Mucosa of rectum (tissue), 2 donors: ENCODE measurements at regions not wholly inside any gene's neighbourhood (a gene's known extent, or its start where the extent isn't known, plus 50 kb on each side); places are given as distances from the start of the nearest gene placed in this dataset.

Source experiments
- H3K27ac ChIP-seq, 2 donors: one replicate each; pipeline ENCODE4 v1.7.0; 2013; ENCODE audit warnings: inconsistent platforms in 2 of 2, low read depth in 2 of 2, low read length in 2 of 2
- H3K27me3 ChIP-seq, 2 donors: one replicate each; pipeline ENCODE4 v1.7.0; 2013; ENCODE audit warnings: low read length in 2 of 2; ENCODE audit not compliant: control insufficient read depth in 2 of 2, insufficient read depth in 2 of 2
- H3K36me3 ChIP-seq, 2 donors: one replicate each; pipeline ENCODE4 v1.7.0; 2013; ENCODE audit warnings: low read length in 2 of 2; ENCODE audit not compliant: control insufficient read depth in 2 of 2, insufficient read depth in 2 of 2
- H3K4me1 ChIP-seq, 2 donors: one replicate each; pipeline ENCODE4 v1.7.0; 2013; ENCODE audit warnings: low read length in 2 of 2, mild to moderate bottlenecking in 1 of 2; ENCODE audit not compliant: control insufficient read depth in 2 of 2, insufficient read depth in 2 of 2
- H3K4me3 ChIP-seq, 2 donors: one replicate each; pipeline ENCODE4 v1.7.0; 2013; ENCODE audit warnings: low read length in 2 of 2
- H3K9ac ChIP-seq, 2 donors: one replicate each; pipeline ENCODE4 v1.7.0; 2013; ENCODE audit warnings: low read length in 2 of 2, low read depth in 1 of 2, mild to moderate bottlenecking in 1 of 2
- H3K9me3 ChIP-seq, 2 donors: one replicate each; pipeline ENCODE4 v1.7.0; 2013; ENCODE audit warnings: low read length in 2 of 2; ENCODE audit not compliant: control insufficient read depth in 2 of 2
- donor health status: healthy.
- donor health status: Normal muscosa, but diverticular disease.

DNA sequence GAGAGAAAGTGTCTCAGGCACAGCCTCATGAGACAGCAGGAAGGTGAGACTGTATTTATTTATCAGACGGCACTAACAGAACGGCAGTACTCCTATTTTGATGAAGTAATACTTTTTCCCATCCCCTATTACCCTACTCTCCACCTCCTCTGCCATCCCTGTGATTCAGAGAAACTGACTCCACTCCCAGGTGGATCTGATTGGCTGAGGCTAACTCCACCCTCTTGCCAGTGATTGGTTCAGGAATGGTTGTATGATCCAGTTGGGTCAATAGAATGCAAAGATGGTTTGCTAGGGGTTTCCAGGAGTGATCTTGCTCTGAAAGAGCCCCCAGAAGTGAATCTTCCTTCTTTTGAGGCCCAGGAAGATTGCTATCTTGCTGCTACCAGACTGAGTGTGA lies 65.9 kb upstream of the RCN1 start:
- H3K4me3 ChIP-seq = no peak overlapping the region
- no peak overlapping the region for H3K9ac ChIP-seq
- no peak overlapping the region for H3K27ac ChIP-seq
- no peaks in the 10 kb centered on the region for H3K4me1 ChIP-seq
- H3K36me3 ChIP-seq = no peaks in the 10 kb centered on the region
- H3K27me3 ChIP-seq = no peaks in the 10 kb centered on the region
- peaks cover 0 to 2% of the 10 kb centered on the region in 2 donors for H3K9me3 ChIP-seq

DNA sequence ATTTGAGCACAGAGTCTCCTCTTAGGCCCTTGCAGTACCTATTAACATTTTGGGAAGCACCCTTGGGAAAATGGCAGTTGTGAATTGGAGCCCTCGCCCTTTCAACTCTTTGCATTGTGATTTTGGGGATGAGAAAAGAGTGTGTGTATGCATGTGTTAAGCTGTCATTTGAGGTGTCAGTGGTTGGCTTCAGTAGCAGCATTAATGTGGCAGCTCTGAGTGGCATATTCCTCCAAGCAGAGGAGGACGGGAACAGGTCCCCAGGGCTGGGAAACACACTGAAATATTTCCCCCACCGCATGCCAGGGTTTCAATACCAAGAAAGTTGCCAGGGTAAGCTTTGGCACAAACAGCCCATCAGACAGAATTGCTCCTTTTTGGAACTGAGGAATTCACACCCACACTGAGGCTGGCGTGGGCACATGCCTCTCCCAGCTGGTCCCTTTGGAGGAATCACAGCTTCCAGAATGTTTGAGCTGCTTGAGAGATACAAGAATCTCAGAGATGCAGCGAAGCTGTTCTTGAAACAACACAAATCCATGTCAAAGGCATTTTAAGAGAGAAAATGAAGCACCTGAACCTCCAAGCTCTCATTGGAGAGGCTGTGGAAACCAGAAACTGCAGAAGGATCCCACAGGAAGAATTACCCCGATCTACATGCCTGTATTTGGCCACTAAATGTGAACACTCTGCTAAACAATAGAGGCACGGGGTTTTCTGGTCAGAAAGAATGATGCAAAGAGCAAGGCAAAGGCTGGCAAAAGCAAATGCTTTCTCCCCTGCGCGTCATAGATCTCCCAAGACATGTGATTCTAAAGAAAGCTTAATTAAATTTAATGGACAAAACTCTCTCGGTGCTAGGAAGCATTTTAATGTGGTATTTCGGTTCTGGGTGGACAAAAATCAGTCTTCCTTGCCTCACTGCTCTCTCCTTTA lies 67.2 kb upstream of the RCN1 start:
- Histone ChIP-seq H3K9ac (no peak overlapping the region), H3K4me1 (no peaks in the 10 kb centered on the region), H3K9me3 (peaks cover 0 to 2% of the 10 kb centered on the region in 2 donors), H3K36me3 (no peaks in the 10 kb centered on the region), H3K27me3 (no peaks in the 10 kb centered on the region), H3K4me3 (no peak overlapping the region), H3K27ac (no peak overlapping the region)

DNA sequence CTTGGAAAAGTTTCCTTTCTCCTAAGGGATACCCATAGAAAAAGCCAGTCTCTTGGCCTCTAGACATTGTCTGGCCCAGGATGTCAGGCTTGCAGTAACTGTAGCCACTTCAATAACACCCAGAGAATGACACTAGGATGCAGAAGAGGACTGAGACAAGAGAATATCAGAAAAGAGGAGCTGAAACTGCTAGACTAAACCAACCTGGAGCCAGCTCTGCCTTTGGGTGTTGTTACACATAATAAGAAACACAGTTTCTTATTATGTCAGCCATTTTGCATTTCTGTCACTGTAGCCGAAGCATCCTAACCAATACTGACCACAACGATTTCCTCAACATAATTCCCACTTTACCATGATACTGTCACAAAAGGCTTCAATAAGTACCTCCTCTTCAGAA lies 72.2 kb upstream of the RCN1 start:
- Histone ChIP-seq H3K27ac (no peak overlapping the region), H3K9me3 (no peaks in the 10 kb centered on the region), H3K36me3 (no peaks in the 10 kb centered on the region), H3K9ac (no peak overlapping the region), H3K4me3 (no peak overlapping the region), H3K27me3 (no peaks in the 10 kb centered on the region), H3K4me1 (no peaks in the 10 kb centered on the region)

DNA sequence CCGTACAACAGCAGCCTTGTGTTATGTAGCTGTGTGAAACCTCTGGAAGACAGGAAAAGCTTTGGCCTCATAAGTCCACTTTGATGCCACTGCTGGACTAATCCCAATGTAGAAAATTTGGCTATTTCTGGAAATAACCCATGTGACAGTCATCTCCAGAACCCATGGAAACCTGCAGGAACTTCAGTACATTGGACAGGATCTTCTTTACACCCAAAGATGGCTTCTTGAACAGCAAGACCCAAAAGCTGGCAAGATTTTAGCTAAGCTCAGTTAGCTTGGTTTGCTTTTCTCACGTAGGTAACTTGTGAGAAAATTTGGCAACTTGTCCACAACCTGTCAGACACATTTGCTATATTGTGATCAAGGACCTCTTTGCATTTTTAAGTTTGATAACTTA lies 74.8 kb upstream of the RCN1 start:
- H3K27me3 ChIP-seq = no peaks in the 10 kb centered on the region
- H3K36me3 ChIP-seq = no peaks in the 10 kb centered on the region
- no peaks in the 10 kb centered on the region for H3K9me3 ChIP-seq
- H3K27ac ChIP-seq = no peak overlapping the region
- H3K9ac ChIP-seq = no peak overlapping the region
- no peaks in the 10 kb centered on the region for H3K4me1 ChIP-seq
- no peak overlapping the region for H3K4me3 ChIP-seq

DNA sequence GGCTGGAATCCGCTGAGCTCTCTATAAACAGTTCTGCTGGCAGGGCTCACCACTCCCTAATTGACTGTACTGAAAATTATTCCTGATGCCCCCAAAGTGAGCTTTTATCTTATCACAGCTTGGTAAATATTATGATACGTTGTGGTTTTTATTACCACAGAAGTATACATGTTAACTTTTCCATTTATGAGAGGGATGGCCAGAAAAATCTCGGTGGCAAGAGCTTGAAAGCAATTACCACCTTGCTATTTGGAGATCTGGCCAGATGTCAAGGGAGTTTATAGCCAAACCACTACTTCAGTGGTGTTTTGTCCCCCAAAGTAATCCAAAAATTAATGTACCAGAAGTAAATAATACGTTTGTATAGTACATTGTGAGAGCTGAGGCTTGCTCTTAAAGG lies 75.4 kb upstream of the RCN1 start:
- Histone ChIP-seq H3K27me3 (no peaks in the 10 kb centered on the region), H3K4me3 (no peak overlapping the region), H3K27ac (no peak overlapping the region), H3K4me1 (no peaks in the 10 kb centered on the region), H3K9me3 (no peaks in the 10 kb centered on the region), H3K9ac (no peak overlapping the region), H3K36me3 (no peaks in the 10 kb centered on the region)

DNA sequence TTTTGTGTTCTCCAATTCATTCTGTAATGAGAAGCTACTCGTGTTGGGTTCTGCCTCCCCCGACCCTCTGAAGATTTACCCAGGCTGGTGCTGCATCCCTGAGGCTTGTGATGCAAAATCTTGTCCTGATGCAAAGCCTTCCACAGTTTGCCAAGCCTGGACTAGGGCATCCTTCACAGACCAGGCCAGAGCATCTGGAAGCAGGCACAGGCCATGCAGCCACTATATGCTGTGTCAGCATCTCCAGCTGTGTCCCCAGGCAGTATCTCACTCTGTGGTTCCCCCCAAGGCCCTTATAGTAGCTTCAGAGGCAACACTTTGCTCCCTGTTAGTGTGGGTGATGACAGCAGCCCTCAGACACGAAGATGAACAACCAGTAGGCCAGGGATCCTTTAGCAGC lies 77.3 kb upstream of the RCN1 start:
- H3K4me1 ChIP-seq = no peaks in the 10 kb centered on the region
- H3K27ac ChIP-seq = no peak overlapping the region
- H3K27me3 ChIP-seq = peaks cover 2 to 4% of the 10 kb centered on the region in 2 donors
- no peak overlapping the region for H3K4me3 ChIP-seq
- H3K36me3 ChIP-seq = no peaks in the 10 kb centered on the region
- no peak overlapping the region for H3K9ac ChIP-seq
- H3K9me3 ChIP-seq = no peaks in the 10 kb centered on the region

DNA sequence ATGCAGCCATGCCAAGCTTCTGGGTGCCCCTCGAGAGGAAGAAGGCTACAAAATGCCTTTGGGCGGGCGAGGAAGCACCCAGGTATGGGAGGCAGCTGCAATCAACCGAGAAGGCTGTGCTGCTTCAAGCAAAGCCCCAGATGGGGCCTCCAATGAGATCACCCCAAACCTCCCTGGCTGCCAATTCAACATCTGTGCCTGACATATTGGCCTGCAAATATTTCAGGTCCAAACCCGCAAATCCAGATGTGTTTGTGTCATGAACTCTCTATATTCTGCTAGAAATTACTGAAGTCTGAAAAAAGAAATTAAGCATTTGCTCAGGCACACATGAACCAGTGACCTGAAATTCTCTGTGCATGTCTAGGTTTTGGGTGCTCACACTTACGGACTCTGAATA lies 78.8 kb upstream of the RCN1 start:
- Histone ChIP-seq H3K9me3 (no peaks in the 10 kb centered on the region), H3K36me3 (no peaks in the 10 kb centered on the region), H3K27me3 (peaks cover 4% of the 10 kb centered on the region in 2 donors), H3K4me1 (no peaks in the 10 kb centered on the region), H3K4me3 (no peak overlapping the region), H3K9ac (no peak overlapping the region), H3K27ac (no peak overlapping the region)

DNA sequence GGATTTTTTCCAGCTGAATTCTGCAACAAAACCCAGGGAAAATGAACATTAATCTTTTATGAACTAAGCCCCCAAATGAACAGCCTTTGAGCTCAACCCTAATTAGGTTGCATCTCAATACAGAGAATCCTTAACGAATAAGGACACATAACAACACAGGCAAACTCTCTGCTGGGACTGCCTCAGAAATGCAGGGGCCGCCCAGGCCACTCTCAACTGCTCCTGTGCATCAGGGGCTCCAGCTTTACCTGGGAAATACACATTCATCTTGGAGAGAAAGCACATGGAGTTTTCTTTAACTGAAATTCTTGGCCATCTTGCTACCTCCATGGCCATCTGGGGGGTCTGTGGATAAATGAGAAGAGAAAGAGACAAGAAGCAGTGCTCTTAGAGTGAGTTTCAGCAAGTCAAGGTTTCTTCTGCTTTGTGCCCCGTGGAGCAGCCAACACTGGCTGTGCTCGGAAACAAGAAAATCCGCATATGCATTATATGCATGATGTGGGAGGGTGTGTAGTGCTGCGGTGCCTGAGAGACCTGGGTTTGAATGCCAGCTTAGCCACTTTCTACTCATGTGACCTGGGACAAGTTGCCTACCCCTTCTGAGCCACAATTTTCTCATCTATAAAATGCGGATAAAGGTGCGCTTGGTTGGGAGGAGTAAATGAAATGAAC lies 81.9 kb upstream of the RCN1 start:
- Histone ChIP-seq H3K27ac (no peak overlapping the region), H3K4me3 (no peak overlapping the region), H3K4me1 (no peaks in the 10 kb centered on the region), H3K36me3 (no peaks in the 10 kb centered on the region), H3K27me3 (peaks cover 4% of the 10 kb centered on the region in 2 donors), H3K9me3 (no peaks in the 10 kb centered on the region), H3K9ac (no peak overlapping the region)

DNA sequence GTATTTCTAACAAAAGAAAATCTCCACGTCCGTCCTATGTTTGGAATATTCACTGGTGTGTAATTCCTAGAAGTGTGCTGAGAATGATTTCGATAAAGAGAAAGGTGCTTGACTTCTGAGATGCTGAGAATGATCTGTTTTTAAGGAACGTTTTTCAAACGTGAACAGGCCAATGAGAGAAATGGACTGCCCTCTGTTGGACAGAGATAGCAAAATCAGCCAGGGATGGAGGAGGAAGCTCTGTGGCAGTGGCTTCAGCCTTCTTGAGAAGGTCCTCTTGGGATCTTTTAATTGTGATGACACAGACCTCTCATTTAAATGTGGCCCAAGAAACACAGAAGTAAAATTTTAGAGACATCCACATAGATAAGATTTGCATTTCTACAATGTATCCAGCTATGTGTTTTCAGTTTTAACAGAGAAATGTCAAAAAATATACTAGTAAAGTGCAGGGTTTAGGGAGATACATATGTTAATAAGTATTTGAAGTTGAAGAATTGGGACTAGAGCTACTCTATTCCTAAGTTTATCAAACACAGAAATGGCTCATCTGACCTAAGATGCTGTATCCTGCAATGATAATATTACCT lies 84.0 kb upstream of the RCN1 start:
- no peaks in the 10 kb centered on the region for H3K9me3 ChIP-seq
- peaks cover 4 to 7% of the 10 kb centered on the region in 2 donors for H3K27me3 ChIP-seq
- H3K9ac ChIP-seq = no peak overlapping the region
- no peaks in the 10 kb centered on the region for H3K36me3 ChIP-seq
- H3K4me1 ChIP-seq = no peaks in the 10 kb centered on the region
- no peak overlapping the region for H3K4me3 ChIP-seq
- H3K27ac ChIP-seq = no peak overlapping the region

DNA sequence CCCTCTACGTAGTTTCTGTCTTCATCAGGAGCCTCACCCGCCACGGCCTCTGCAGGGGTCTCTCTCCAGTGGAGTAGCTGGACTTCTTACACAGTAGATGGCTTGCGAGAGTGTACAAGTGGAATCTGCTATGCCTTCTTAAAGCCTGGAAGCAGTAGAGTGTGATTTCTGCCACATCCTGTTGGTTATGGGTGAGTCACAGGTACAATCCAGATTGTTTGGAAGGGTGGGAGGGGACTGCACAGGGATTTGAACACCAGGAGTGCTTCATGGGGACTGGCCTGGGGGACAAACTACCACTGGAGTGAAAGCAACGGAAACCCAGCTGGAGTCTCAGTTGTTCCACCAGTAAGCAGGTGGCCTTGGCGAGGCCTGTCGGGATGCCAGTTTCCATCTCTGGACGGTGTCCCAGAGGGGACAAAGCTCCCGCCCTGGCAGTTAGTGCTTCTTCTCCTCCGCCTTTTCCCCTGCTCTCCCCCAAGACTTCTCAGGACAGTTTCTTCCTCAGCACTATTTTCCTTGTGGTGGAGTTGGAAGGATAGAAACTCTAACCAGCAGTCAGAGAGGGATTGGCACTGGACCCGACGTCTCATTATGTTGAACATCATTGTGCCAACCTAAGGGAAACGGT lies 85.0 kb upstream of the RCN1 start:
- no peaks in the 10 kb centered on the region for H3K36me3 ChIP-seq
- H3K4me1 ChIP-seq = no peaks in the 10 kb centered on the region
- no peak overlapping the region for H3K9ac ChIP-seq
- no peaks in the 10 kb centered on the region for H3K9me3 ChIP-seq
- no peak overlapping the region for H3K4me3 ChIP-seq
- peaks cover 4 to 7% of the 10 kb centered on the region in 2 donors for H3K27me3 ChIP-seq
- H3K27ac ChIP-seq = no peak overlapping the region
